ENCODE measurements at regions not wholly inside any gene's neighbourhood (a gene's known extent, or its start where the extent isn't known, plus 50 kb on each side); places are given as distances from the start of the nearest gene placed in this dataset.

- DNase-seq, result no peak
These were observed 80.5 kb upstream of the PRICKLE2 start for GRCh38 chr3:64305731-64306130.

DNA sequence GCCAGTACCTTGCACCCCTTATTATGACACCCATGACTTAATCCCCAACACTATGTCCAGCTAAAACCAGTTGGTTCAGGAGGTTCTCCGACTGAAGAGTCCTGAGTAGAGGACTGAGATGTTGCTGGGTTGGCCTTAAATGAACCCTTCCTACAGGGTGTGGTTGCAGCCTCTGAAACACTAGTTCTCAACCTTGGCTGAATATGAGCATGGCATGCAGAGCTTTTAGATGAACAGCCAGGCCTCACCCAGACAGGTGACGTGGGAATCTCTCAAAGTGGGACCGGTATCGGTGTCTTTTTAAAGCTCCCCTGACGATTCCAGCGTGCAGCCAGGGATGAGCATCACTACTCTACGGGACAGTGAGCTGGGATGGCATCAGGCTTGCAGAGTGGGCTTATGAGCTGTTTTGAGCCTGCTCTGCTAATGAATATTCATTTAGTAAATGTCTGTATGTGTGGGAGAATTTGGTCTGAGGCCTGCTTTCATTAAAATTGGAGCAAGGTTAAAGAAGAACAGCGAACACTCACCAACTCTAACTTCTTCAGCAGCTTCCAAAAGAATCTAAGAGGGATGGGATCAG is 79.7 kb upstream of the PRICKLE2 start:
- DNase-seq, result no peak

GRCh38 chr3:64303881-64304280 is 78.6 kb upstream of the PRICKLE2 start:
- DNase-seq, result no peak

GRCh38 chr3:64303401-64303800 is 78.1 kb upstream of the PRICKLE2 start:
- DNase-seq, result no peak

DNA sequence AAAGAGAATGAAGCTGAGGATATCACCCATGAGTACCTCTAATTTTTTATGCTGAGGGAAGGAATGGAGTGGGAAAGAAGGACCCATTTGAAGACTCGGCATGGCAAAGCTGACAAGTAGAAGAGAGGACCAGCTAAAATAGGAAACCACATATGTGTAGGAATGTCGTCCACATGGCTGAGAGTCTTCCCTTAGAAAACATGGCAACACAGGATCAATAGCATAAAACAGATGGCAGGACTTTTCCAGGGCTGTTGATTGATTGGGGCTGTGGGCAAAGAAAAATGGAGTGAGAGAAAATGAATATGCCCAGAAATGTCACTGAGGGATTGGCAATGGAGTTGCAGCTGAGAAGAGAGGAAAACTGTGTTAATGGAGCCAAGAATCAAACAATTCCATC is 76.2 kb upstream of the PRICKLE2 start:
- no peak for DNase-seq

DNA sequence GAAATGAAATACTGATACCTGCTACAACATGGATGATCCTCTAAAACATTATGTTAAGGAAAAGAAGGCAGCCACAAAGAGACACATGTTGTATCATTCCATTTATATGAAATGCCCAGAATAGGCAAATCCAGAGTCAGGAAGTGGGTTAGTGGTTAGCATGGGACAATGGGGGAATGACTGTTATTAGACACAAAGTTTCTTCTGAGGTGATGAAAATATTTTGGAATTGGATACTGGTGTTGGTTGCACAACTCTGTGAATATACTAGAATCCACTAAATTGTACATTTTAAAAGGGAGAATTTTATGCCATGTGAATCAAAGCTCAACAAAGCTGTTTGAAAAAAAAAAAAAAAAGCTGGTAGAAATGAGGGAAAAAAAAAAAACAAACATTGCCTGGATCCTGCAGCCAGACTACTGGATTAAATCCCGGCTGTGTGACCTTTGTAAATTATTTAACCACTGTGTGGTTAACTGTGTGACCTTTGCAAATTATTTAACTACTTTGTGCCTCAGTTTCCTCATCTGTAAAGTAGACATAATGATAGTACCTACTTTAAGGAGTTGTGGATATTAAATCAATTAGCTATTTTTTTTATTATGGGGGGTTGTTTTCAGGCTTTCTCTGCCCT is 75.6 kb upstream of the PRICKLE2 start:
- DNase-seq, result no peak

DNA sequence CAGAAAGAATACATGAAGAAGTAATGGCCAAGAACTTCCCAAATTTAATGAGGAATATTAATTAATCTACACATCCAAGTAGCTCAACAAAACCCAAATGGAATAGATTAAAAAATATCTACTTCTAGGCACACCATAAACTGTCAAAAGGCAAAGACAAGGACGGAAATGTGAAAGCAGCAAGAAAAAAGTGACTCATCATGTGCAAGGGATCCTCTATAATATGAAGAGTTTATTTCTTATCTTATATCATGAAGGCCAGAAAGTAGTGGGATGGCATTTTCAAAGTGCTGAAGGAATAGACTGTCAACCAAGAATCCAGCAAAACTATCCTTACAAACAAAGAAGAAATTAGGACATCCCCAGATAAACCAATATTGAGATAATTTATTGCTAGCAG is 73.9 kb upstream of the PRICKLE2 start:
- no peak for DNase-seq

DNA sequence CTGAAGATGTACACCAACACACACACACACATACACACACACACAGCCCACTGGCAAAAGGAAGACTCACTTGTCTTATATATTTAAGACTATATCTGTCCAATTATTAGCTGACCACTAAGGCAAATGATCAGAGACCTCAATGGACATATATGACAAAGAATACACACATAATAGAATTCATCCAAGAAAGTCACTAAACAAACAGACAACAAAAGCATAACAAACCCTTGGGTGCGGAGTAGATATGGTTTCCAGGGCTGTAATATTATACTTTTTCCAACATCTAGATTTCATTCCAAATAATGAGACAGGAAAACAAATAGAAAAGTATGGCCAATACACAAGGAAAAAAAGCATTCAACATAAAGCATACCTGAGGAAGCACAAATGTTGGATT is 72.3 kb upstream of the PRICKLE2 start:
- DNase-seq, result no peak

- no peak for DNase-seq
These were observed 70.3 kb upstream of the PRICKLE2 start for GRCh38 chr3:64295594-64295993.

GRCh38 chr3:64294771-64295170 is 69.5 kb upstream of the PRICKLE2 start:
- DNase-seq, result no peak

GRCh38 chr3:64293121-64293520 is 67.9 kb upstream of the PRICKLE2 start:
- no peak for DNase-seq

- no peak for DNase-seq
These were observed 66.7 kb upstream of the PRICKLE2 start for GRCh38 chr3:64291956-64292355.

- no peak for DNase-seq
These were observed 66.1 kb upstream of the PRICKLE2 start for GRCh38 chr3:64291345-64291744.

GRCh38 chr3:64290864-64291263 is 65.6 kb upstream of the PRICKLE2 start:
- no peak for DNase-seq

DNA sequence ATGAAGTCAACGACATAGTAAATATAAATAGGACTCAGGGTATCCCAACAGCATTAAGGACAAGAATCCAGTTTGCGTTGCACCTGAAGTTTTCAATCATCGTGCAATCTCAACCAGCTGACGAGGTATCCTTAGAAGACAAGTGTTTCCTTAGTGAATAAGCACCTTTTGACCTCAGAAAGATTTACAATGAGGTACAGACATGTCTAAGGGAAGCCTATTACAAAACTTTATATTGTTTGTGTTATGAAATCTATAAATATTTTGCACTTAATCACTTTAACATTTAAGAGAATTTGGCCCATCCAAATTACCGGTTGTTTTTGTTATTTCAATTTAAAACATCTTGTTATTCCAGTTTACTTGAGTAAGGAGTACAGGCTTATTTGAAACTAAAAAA is 64.9 kb upstream of the PRICKLE2 start:
- DNase-seq, result no peak

DNA sequence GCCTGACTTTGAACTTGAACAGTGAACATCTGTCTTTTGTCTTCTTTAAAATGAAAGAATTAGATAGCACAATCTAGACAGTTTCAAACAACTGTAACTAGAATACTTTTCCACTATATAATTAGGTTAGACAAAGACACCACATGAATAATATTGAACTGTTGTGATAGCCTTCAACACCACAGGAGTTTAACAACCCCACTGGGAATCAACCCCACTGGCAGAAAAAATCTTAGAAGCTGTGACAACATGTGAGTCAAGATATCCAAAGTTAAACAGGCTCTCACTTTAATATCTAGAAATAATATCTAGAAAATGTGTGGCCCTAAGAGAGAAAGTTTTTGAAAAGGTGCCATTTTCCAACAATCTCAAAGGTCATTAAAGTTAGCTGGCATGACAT is 64.4 kb upstream of the PRICKLE2 start:
- no peak for DNase-seq

GRCh38 chr3:64278625-64279024 is 53.4 kb upstream of the PRICKLE2 start:
- no peak for DNase-seq

GRCh38 chr3:64276131-64276530 is 50.9 kb upstream of the PRICKLE2 start:
- DNase-seq, result no peak

Data from NCI-H526 treated with DMSO at 0.1 percent for 48 hours (cell line).